CD4-positive, alpha-beta T cell treated with Interleukin-1 beta for 1 hour (primary cell): ENCODE measurements at regions not wholly inside any gene's neighbourhood (a gene's known extent, or its start where the extent isn't known, plus 50 kb on each side); places are given as distances from the start of the nearest gene placed in this dataset.

ENCODE experiments used
- DNase-seq, 2 donors: peaks; one replicate each; pipeline ENCODE4 v3.0.0-alpha.2; 2020 to 2022

DNA sequence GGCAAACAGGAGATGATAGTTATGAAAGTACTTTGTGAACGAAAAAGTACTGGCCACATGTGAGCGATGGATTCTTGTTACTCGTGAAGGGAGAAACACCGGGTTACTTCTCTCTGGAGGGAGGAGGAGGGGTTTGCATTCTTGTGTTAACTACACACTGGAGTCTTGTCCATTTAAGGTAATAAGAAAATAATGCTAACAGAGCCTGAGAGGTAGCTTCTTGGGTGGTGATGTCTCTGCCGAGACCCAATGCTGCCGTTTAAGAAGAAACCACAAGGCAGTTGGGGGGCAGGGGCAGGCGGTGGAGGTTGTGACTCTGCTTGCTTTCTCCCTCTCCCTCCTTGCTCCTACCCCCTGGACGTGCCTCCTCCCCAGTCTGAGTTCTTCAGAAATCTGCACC is 100.9 kb upstream of the ROPN1 start:
- DNase-seq, result no peak

- no peak for DNase-seq
These were observed 102.6 kb upstream of the ROPN1 start for GRCh38 chr3:124094496-124094895.

- no peak for DNase-seq
These were observed 105.6 kb upstream of the ROPN1 start for GRCh38 chr3:124097362-124098131.

GRCh38 chr3:124101643-124102042 is 109.7 kb upstream of the ROPN1 start:
- DNase-seq, result no peak

DNA sequence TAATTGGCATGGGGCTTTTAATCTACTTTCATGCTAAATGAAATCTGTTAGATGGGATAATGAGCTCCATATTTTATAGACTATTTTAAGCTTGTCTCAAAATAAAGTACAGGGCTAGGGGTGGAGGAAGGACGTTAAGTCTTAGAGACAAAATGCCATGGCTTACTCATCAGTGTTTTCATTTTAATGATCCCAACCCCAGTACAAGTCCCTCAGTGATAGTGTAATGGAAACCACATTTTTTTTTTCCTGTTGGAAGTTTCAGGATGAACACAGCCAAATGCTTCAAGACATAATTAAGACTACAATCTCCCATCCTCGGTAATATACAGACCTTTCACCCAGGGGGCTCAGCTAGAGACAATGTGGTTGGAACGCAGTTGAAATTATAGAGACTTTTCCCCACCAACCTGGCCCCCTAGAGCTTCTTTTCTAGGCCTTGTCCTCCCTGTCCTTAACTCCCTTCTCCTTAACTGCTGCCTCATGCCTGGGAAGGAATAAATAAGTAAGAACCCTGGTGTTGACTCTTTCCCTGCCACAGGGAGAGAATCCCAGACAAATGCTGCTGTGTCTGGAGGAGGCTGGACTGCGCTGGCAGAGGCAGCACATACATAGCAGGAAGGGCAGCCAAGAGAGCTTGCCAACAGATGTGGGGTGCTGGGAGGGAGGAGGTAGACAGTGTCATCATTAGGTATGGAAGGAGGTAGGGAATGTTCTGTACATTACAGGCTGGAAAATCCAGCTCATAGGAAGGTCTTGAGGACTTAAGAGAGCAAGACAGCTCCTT is 115.4 kb upstream of the ROPN1 start:
- no peak for DNase-seq

GRCh38 chr3:124108446-124108845 is 116.5 kb upstream of the ROPN1 start:
- DNase-seq, result no peak

GRCh38 chr3:124113485-124113884 is 121.6 kb upstream of the ROPN1 start:
- no peak for DNase-seq

- no peak for DNase-seq
These were observed 123.4 kb upstream of the ROPN1 start for GRCh38 chr3:124115279-124115678.

- DNase-seq, result no peak
These were observed 124.0 kb upstream of the ROPN1 start for GRCh38 chr3:124115956-124116355.

DNA sequence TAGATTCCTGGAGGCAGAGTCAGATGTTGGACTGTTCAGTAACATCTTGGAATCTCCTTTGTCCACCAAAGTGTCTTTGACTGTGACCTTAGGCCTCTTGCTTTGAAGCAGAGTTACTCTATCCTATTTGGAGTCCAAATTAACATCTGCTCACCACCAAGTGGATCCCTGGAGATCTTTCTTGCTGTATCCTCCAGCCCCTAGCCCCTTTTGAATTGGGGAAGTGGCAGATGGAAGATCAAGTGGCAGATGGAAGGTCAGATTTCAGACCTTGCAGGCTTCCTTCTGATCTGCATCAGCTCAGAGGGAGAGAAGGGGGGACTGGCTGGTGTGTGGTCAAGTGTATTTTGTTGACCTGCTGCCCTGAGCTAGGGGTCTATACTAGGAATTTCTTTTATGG is 125.0 kb upstream of the ROPN1 start:
- no peak for DNase-seq

DNA sequence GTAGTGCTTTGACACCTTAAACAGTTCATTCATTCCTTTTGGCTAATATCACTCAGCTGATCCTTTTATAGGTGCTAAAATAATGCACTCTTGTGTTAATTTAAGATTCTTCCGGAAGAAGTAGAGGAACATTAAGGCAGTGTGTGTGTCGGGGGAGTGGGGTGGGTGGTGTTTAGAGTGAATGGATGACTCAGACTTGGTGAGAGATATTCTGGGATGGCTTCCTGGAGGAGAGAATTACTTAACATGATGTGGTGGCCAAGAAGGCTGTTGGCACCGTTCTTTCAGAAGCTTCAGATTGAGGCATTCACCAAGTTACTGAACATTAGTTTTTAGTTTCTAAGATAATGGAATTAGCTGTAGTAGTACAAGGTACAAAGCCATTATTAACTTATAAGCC is 125.6 kb upstream of the ROPN1 start:
- DNase-seq, result no peak

- no peak for DNase-seq
These were observed 126.5 kb upstream of the ROPN1 start for GRCh38 chr3:124118397-124118796.

GRCh38 chr3:124119056-124119716 is 127.3 kb upstream of the ROPN1 start:
- no peak for DNase-seq

- no peak for DNase-seq
These were observed 129.7 kb upstream of the ROPN1 start for GRCh38 chr3:124121379-124122312.

- DNase-seq, result no peak
These were observed 133.4 kb upstream of the ROPN1 start for GRCh38 chr3:124125315-124125714.

DNA sequence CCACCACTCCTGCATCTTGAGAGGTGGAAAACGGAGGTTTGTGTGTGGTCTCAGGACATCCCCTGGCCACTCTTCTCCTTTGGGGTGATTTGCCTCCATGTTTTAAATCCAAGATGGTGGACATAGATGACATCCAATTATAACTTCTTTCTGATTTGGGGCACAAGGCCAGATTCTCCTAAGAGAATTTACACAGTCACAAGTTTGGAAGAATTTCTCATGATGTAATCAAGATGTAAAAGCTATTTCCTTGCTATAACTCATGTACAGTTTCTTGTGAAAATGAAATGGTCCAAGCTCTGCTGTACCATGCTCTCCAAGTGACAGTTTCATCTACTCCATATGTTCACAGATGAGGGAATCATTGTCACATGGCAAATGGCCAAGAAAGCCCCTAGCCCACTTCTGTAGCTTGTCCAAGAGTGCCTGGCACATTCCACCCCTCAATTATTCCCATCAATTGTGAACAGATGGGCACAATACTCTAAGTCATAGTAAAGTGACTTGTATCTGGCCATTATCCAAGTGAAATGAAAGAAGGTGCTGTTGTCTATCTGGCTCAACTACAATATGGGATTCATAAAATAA is 134.6 kb upstream of the ROPN1 start:
- no peak for DNase-seq

- DNase-seq, result no peak
These were observed 139.2 kb upstream of the ROPN1 start for GRCh38 chr3:124131158-124131557.

GRCh38 chr3:124131580-124131979 is 139.7 kb upstream of the ROPN1 start:
- no peak for DNase-seq

GRCh38 chr3:124132813-124133212 is 140.9 kb upstream of the ROPN1 start:
- no peak for DNase-seq

DNA sequence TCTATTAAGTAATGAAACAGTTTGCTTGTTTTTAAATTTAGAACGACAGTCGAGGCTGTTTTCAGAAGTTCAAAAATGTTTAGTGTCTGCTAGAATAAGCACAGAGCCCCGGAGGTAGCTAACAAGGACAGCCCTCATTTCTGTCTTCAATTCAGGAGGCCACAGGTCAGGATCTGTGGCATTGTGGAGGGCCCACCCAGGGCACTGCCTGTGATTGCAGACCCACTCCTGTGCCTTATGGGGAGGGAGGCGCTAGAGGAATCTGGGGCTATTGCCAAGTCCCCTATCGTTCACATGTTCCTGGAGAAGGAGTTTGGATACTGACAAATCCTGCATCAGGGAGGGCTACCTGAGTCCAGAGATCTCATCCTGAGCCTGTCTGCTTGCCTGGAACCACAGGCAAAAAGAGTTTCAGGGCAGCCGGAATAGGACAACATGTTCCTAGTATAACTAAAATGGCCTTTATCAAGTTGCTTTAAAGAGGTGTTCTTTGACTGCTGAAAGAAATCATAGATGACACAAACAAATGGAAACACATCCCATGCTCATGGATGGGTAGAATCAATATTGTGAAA is 141.5 kb upstream of the ROPN1 start:
- DNase-seq, result no peak

DNA sequence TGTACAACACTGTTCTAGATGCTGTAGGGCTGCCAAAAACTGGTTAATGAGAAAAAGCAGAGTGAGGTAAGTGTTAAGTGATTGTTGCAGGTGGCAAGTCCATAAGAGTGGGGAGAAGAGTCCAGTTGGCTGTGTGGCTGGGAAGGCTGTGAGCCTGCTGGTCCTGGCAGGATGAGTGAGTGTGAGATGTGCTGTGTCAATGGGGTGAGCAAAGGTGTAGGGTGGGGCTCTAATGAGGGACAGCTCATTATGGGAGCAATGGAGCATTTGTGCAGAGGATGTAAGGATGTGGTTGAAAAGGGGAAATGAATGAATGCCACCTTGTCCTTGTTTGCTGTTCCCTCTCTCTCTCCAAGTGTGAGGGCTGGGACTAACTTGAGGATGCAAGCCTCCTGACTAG is 145.3 kb upstream of the ROPN1 start:
- no peak for DNase-seq

DNA sequence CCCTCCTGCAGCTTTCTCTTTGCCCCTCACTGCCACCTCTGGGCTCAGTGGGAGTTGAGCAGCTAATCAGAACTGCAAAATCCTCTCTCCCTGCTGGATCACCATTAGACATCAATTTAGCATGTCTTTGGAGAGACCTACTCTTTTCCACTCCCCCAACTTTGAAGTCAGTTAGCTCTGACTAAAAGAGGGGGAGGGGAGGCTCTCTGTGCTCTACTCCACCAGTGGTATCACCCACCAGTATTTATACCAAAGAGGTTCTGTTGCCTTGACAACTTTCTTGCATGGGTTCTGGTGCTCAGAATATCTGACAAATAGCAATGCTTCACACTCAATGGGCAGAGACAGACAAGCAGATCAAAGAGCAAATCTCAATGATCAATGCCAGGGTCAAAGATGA is 146.2 kb upstream of the ROPN1 start:
- DNase-seq, result no peak
